GM10248 (cell line): ENCODE measurements at regions not wholly inside any gene's neighbourhood (a gene's known extent, or its start where the extent isn't known, plus 50 kb on each side); places are given as distances from the start of the nearest gene placed in this dataset.
"Not testable (repeated sequence)": the region's sequence is repeated elsewhere in the genome, so short reads cannot be mapped to it uniquely, and the experiment has no call there.

Experiments used
- CTCF ChIA-PET: fragments of 300-600 bp; sonication (Branson Sonifier 250); formaldehyde crosslinking; extraction: SDS; loops from one replicate; lab custom pipeline; 2021; ENCODE audit warnings: antibody characterized with exemption; lab: Yijun Ruan, JAX
- POLR2A ChIA-PET: fragments of 350-650 bp; sonication (Branson Sonifier 250); formaldehyde crosslinking; extraction: SDS; loops from one replicate; lab custom pipeline; 2020; ENCODE audit warnings: antibody characterized with exemption; lab: Yijun Ruan, JAX
- DNase-seq: peaks from one replicate; pipeline ENCODE4 v3.0.0; 2012; ENCODE audit errors: extremely low spot score
- CTCF ChIP-seq: IDR thresholded peaks from 2 replicates; pipeline ENCODE4 v1.5.1; 2012; ENCODE audit warnings: mild to moderate bottlenecking, low read depth; ENCODE audit errors: extremely low read depth, missing control alignments, control extremely low read depth

GRCh38 chr5:78718824-78719223 lies 70.3 kb upstream of the LHFPL2 start:
- no peak for DNase-seq
- CTCF ChIA-PET = interaction anchor here (1.2 to 1.7 kb wide), 5 partner anchors 10 to 90 kb away, joined by 3 to 8 read pairs (median 4); no protein-coding TSS in a partner anchor
- POLR2A ChIA-PET = no interaction called here
- no peak for TF ChIP-seq CTCF

GRCh38 chr5:78717674-78718584 lies 69.4 kb upstream of the LHFPL2 start:
- CTCF ChIA-PET = interaction anchor here (1.0 to 1.7 kb wide), 5 partner anchors 9 to 91 kb away, joined by 3 to 8 read pairs (median 4); no protein-coding TSS in a partner anchor
- no peak for TF ChIP-seq CTCF
- POLR2A ChIA-PET = no interaction called here
- DNase-seq = no peak

GRCh38 chr5:78716206-78716605 lies 67.6 kb upstream of the LHFPL2 start:
- ChIA-PET POLR2A (no interaction called here), CTCF (interaction anchor here (0.9 to 1.1 kb wide), 2 partner anchors 12 to 60 kb away, joined by 3 read pairs; no protein-coding TSS in a partner anchor)
- no peak for TF ChIP-seq CTCF
- DNase-seq = no peak

- DNase-seq, CTCF ChIA-PET, POLR2A ChIA-PET: not testable (repeated sequence)
These were observed 66.8 kb upstream of the LHFPL2 start for GRCh38 chr5:78715351-78715750.

GRCh38 chr5:78711670-78712069 lies 63.1 kb upstream of the LHFPL2 start:
- POLR2A ChIA-PET, CTCF ChIA-PET, DNase-seq: not testable (repeated sequence)

- POLR2A ChIA-PET, DNase-seq: not testable (repeated sequence)
- CTCF ChIA-PET = interaction anchor here (0.9 to 2.2 kb wide), 4 partner anchors 8 to 21 kb away, joined by 3 to 8 read pairs (median 4); no protein-coding TSS in a partner anchor
These were observed 61.3 kb upstream of the LHFPL2 start for GRCh38 chr5:78709729-78710430.

- POLR2A ChIA-PET = no interaction called here
- TF ChIP-seq CTCF = no peak
- DNase-seq = no peak
- CTCF ChIA-PET = interaction anchor here (1.6 kb wide), 1 partner anchor 14 kb away, joined by 4 read pairs; no protein-coding TSS in a partner anchor
These were observed 58.3 kb upstream of the LHFPL2 start for GRCh38 chr5:78706825-78707224.

GRCh38 chr5:78706381-78706780 lies 57.8 kb upstream of the LHFPL2 start:
- CTCF ChIA-PET = interaction anchor here (1.6 kb wide), 1 partner anchor 13 kb away, joined by 4 read pairs; no protein-coding TSS in a partner anchor
- POLR2A ChIA-PET = no interaction called here
- no peak for TF ChIP-seq CTCF
- DNase-seq = no peak
